PFSK-1 (cell line): ENCODE measurements at regions not wholly inside any gene's neighbourhood (a gene's known extent, or its start where the extent isn't known, plus 50 kb on each side); places are given as distances from the start of the nearest gene placed in this dataset.

ENCODE experiments used
- POLR2AphosphoS5 ChIP-seq: IDR thresholded peaks from 2 replicates; pipeline ENCODE4 v1.6.1; 2012; ENCODE audit warnings: low read depth, mild to moderate bottlenecking, control low read depth, low read length, moderate library complexity
- SIN3A ChIP-seq: IDR thresholded peaks from 2 replicates; pipeline ENCODE4 v1.6.1; 2012; ENCODE audit warnings: mild to moderate bottlenecking, low read length, moderate library complexity, borderline replicate concordance; ENCODE audit not compliant: insufficient read depth
- TAF1 ChIP-seq: IDR thresholded peaks from 2 replicates; pipeline ENCODE4 v1.6.1; 2012; ENCODE audit warnings: low read length, control low read depth, borderline replicate concordance; ENCODE audit not compliant: insufficient read depth
- TF ChIP-seq, protein P1 (sequence below), 2 experiments: IDR thresholded peaks; 2 replicates each; pipeline versions ENCODE4 v1.6.1 to v1.8.0; 2011 to 2012; ENCODE audit warnings: low read depth in 2 of 2, low read length in 2 of 2, control low read depth in 1 of 2, inconsistent platforms in 1 of 2, mild to moderate bottlenecking in 1 of 2, moderate library complexity in 1 of 2; ENCODE audit not compliant: insufficient read depth in 1 of 2

- TF ChIP-seq SIN3A (no peak), POLR2AphosphoS5 (no peak), TAF1 (no peak)
- TF ChIP-seq, protein P1, sequence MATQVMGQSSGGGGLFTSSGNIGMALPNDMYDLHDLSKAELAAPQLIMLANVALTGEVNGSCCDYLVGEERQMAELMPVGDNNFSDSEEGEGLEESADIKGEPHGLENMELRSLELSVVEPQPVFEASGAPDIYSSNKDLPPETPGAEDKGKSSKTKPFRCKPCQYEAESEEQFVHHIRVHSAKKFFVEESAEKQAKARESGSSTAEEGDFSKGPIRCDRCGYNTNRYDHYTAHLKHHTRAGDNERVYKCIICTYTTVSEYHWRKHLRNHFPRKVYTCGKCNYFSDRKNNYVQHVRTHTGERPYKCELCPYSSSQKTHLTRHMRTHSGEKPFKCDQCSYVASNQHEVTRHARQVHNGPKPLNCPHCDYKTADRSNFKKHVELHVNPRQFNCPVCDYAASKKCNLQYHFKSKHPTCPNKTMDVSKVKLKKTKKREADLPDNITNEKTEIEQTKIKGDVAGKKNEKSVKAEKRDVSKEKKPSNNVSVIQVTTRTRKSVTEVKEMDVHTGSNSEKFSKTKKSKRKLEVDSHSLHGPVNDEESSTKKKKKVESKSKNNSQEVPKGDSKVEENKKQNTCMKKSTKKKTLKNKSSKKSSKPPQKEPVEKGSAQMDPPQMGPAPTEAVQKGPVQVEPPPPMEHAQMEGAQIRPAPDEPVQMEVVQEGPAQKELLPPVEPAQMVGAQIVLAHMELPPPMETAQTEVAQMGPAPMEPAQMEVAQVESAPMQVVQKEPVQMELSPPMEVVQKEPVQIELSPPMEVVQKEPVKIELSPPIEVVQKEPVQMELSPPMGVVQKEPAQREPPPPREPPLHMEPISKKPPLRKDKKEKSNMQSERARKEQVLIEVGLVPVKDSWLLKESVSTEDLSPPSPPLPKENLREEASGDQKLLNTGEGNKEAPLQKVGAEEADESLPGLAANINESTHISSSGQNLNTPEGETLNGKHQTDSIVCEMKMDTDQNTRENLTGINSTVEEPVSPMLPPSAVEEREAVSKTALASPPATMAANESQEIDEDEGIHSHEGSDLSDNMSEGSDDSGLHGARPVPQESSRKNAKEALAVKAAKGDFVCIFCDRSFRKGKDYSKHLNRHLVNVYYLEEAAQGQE (IDR thresholded peaks at IDR 0.05; ENCODE audit: insufficient read depth in 1 of 2, low read depth in 2 of 2, low read length in 2 of 2): no peak
These were observed 1348.6 kb downstream of the ADGRL3 start for GRCh38 chr4:62548765-62549164.
